Mucosa of gallbladder (tissue), 1 donor: ENCODE measurements at regions not wholly inside any gene's neighbourhood (a gene's known extent, or its start where the extent isn't known, plus 50 kb on each side); places are given as distances from the start of the nearest gene placed in this dataset.
"Not testable (repeated sequence)": the region's sequence is repeated elsewhere in the genome, so short reads cannot be mapped to it uniquely, and the experiment has no call there.

Experiments used
- DNase-seq: peaks from one replicate; pipeline ENCODE4 v3.0.0-alpha.2; 2020; ENCODE audit warnings: low spot score
- donor health status: DM: no; HTN: no; CAD: no.

DNA sequence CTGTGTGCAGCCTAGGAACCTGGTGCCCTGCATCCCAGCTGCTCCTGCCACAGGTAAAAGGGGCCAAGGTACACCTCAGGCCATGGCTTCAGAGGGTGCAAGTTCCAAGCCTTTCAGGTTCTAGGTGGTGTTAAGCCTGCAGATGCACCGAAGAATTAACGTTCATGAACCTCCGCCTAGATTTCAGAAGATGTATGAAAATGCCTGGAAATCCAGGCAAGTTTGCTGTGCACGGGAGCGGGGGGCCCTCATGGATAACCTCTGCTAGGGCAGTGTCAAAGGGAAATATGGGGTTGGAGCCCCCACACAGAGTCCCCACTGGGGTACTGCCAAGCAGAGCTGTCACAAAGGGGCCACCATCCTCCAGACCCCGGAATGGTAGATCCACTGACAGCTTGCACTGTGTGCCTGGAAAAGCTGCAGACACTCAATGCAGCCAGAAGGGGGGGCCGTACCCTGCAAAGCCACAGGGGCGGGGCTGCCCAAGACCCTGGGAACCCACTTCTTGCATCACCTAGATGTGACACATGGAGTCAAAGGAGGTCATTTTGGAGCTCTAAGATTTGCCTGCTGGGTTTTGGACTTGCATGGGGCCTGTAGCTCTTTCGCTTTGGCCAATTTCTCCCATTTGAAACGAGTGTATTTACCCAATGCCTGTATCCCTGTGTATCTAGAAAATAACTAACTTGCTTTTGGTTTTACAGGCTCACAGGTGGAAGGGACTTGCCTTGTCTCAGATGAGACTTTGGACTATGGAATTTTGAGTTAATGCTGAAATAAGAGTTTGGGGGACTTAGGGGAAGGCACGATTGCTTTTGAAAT, 145.2 kb upstream of the C1QTNF3 start:
- not testable (repeated sequence) for DNase-seq

DNA sequence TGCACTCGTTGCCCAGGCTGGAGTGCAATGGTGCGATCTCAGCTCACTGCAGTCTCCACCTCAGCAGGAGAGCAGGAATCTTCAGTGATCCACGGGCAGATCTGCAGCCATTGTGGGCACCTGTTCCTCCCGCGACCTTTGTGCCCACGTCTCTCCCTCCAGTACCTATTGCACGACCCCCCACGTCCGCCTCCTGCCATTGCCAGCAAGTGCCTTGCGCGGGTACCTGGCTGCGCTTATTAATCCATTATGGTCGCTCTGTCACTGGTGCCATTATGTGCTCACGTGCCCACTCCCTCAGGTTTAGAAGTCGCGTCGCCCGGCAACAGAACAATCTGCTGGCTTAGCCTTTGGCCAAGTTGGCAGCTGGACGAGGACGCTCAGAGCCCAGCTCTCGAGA, 146.2 kb upstream of the C1QTNF3 start:
- DNase-seq, result not testable (repeated sequence)

DNA sequence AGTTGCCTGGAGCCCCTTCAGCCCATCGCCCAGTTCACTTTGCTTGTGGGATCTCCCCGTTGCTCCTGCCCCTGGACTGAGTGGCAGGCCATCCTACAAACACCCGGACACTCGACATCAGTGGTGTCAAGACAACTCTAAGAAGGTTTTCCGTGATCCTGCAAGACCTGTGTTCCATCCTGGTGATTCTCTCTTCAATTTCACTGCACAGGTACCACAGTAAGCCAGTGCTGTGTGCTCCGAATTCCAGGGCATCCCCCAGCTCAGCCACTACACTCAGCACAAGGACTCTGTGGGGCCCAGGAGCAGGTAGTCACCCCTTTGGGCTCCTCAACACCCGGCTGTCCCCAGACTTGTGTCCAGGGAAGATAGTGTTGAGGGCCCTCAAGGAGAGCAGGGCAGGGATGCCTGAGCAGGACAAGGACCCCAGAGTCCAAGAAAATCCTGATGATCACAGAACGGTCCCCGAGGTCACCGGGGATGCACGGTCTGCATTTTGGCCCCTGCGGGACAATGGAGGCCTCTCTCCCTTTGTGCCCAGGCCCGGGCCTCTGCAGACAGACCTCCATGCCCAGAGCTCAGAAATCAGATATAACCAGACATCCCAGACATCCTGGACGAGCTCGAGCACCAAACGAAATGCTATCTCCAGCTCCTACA, 146.9 kb upstream of the C1QTNF3 start:
- not testable (repeated sequence) for DNase-seq

- not testable (repeated sequence) for DNase-seq
These were observed 147.5 kb upstream of the C1QTNF3 start for GRCh38 chr5:34190466-34190865.

DNA sequence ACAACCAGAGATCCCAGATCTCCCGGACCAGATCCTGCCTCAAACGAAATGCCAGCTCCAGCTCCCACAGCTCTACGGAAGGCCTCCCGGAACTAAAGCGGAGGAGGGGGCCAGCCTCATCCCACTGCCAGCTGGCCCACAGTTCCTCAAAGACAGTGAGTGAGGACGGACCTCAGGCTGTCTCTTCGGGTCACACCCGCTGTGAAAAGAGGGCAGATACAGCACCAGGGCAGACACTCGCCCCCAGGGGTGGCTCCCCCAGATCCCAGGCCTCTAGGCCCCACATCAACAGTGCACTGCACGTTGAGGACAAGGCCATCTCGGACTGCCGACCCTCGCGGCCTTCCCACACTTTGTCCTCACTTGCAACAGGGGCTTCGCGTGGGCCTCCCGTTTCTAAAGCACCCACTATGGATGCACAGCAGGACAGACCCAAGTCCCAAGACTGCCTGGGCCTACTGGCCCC, 148.3 kb upstream of the C1QTNF3 start:
- not testable (repeated sequence) for DNase-seq

DNA sequence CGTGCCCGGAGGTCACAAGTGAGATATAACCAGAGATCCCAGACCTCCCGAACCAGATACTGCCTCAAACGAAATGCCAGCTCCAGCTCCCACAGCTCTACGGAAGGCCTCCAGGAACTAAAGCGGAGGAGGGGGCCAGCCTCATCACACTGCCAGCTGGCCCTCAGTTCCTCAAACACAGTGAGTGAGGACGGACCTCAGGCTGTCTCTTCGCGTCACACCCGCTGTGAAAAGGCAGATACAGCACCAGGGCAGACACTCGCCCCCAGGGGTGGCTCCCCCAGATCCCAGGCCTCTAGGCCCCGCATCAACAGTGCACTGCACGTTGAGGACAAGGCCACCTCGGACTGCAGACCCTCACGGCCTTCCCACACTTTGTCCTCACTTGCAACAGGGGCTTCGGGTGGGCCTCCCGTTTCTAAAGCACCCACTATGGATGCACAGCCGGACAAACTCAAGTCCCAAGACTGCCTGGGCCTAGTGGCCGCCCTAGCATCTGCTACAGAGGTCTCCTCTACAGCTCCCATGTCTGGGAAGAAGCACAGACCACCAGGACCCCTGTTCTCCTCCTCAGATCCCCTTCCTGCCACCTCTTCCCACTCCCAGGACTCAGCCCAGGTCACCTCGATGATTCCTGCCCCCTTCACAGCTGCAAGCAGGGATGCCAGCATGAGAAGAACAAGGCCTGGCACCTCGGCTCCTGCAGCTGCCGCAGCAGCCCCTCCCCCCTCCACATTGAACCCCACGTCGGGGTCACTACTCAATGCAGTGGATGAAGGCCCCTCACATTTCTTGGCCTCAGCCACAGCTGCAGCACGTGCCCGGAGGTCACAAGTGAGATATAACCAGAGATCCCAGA, 149.3 kb upstream of the C1QTNF3 start:
- not testable (repeated sequence) for DNase-seq

DNA sequence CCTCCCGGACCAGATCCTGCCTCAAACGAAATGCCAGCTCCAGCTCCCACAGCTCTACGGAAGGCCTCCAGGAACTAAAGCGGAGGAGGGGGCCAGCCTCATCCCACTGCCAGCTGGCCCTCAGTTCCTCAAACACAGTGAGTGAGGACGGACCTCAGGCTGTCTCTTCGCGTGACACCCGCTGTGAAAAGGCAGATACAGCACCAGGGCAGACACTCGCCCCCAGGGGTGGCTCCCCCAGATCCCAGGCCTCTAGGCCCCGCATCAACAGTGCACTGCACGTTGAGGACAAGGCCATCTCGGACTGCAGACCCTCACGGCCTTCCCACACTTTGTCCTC, 149.9 kb upstream of the C1QTNF3 start:
- not testable (repeated sequence) for DNase-seq

DNA sequence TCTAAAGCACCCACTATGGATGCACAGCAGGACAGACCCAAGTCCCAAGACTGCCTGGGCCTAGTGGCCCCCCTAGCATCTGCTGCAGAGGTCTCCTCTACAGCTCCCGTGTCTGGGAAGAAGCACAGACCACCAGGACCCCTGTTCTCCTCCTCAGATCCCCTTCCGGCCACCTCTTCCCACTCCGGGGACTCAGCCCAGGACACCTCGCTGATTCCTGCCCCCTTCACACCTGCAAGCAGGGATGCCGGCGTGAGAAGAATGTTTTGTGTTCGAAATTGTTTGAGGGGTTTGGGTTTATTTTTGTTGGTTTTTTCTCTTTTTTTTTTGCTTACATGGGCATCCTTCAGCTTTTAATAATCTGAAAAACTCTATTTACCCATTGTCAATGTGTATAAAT, 150.3 kb upstream of the C1QTNF3 start:
- not testable (repeated sequence) for DNase-seq

GRCh38 chr5:34193804-34194203, 150.8 kb upstream of the C1QTNF3 start:
- not testable (repeated sequence) for DNase-seq

DNA sequence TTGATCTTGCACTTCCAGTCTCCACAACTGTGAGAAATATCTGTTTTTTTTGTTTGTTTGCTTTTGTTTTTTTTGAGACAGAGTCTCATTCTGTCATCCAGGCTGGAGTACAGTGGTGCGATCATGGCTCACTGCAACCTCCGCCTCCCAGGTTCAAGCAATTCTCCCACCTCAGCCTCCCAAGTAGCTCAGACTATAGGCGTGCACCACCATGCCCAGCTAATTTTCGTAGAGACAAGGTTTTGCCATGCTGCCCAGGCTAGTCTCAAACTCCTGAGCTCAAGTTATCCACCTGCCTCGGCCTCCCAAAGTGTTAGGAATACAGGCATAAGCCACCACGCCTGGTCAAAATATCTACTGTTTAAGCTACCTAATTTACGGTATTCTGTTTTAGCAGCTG, 153.1 kb upstream of the C1QTNF3 start:
- DNase-seq, result not testable (repeated sequence)

DNA sequence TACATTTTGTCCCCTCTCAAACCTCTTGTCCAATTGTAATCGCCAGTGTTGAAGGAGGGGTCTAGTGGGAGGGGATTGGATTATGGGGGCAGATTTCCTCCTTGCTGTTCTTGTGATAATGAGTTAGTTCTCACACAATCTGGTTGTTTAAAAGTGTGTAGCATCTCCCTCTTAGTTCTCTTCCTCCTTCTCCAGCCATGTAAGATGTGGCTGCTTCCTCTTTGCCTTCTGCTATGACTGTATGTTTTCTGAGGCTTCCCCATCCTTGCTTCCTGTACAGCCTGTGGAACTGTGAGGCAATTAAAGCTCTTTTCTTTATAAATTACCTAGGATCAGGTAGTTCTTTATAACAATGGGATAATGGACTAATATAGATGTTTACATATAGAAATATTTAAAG, 162.3 kb upstream of the C1QTNF3 start:
- not testable (repeated sequence) for DNase-seq

DNA sequence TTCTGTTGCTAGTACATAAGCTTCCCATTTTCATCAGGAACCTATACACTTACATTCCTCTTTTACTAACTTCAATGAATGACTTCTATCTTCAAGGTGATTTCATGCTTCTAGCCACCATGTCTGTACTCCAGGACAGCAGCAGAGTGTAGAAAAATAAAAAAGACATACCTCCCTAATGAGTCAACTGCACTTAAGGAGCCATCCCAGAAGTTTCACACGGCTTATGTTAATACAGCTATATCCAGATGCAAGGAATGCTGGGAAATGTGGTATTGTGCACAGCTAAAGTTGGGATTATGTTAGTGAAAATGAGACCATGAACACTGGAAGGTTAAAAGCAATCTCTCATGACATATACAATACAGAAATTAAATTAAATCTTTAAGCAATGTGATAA, 174.4 kb upstream of the C1QTNF3 start:
- not testable (repeated sequence) for DNase-seq

GRCh38 chr5:34221329-34222073, 178.5 kb upstream of the C1QTNF3 start:
- DNase-seq, result not testable (repeated sequence)

DNA sequence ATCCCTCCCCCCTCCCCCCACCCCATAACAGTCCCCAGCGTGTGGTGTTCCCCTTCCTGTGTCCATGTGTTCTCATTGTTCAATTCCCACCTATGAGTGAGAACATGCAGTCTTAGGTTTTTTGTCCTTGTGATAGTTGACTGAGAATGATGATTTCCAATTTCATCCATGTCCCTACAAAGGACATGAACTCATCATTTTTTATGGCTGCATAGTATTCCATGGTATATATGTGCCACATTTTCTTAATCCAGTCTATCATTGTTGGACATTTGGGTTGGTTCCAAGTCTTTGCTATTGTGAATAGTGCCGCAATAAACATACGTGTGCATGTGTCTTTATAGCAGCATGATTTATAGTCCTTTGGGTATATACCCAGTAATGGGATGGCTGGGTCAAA, 180.1 kb upstream of the C1QTNF3 start:
- DNase-seq, result not testable (repeated sequence)

- not testable (repeated sequence) for DNase-seq
These were observed 187.4 kb upstream of the C1QTNF3 start for GRCh38 chr5:34230402-34230801.

DNA sequence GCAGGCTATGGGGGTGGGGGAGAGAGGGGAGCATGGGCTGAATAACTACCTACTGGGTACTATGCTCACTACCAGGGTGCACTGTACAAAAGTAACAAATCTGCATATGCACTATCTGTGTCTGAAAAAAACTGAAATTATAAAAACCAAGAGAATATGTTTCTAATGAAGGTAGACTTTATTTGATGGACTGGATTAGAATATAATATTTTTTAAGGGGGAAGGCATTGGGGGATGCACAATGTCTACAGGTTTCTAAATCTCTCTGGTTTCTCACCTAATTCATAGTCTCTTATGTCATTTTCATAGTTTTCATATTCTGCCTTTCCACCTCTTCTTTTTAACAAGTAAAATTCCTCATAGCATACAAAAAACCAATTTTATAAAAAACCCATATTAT, 200.8 kb upstream of the C1QTNF3 start:
- not testable (repeated sequence) for DNase-seq

GRCh38 chr5:34244281-34245031, 201.4 kb upstream of the C1QTNF3 start:
- DNase-seq, result peak; percentile 72

GRCh38 chr5:34245032-34245394, 202.0 kb upstream of the C1QTNF3 start:
- DNase-seq, result not testable (repeated sequence)

GRCh38 chr5:34245813-34246212, 202.8 kb upstream of the C1QTNF3 start:
- peak; percentile 18 for DNase-seq

DNA sequence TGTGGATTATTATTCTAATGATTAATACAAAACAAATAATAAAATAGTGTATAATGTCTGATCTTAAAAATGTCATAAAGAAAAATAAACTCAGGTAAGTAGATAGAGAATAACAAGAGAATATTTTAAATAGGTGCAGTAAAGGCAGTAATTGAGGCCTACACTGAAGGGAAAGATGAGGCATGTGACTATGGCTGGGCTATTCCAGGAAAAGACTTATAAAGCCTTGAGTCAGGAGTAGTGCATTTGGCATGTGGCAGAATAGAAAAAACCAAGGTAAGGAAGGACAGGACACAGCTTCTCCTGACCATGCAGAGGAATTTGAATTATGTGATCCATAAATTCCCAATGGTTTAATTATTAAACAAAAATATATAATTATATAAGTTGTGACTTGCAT, 215.6 kb upstream of the C1QTNF3 start:
- DNase-seq, result not testable (repeated sequence)

GRCh38 chr5:34261020-34261419, 218.0 kb upstream of the C1QTNF3 start:
- not testable (repeated sequence) for DNase-seq
